Skin of body (tissue), 1 donor: ENCODE measurements at regions not wholly inside any gene's neighbourhood (a gene's known extent, or its start where the extent isn't known, plus 50 kb on each side); places are given as distances from the start of the nearest gene placed in this dataset.

Experiments used
- DNase-seq: peaks from one replicate; lab custom pipeline; 2025; lab: John Stamatoyannopoulos, UW

- DNase-seq, result no peak
Measured at GRCh38 chr20:50312002-50312681, 121.5 kb downstream of the CEBPB start.

- peak; percentile 81 for DNase-seq
Measured at GRCh38 chr20:50312682-50313521, 122.3 kb downstream of the CEBPB start.

DNA sequence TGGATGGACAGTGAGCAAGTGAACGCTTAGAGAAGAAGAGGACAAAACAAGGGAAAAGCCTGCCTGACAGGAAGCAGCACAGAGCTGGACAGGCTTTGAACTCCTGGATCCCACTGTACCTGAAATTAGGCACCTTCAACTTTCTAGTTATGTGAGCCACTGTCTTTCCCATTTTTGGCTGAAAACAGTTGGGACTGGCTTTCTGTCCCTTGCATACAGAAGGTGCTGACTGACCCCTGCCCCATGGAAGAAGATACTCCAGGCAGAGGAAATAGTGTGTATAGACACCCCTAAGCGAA lies 122.8 kb downstream of the CEBPB start:
- no peak for DNase-seq

DNA sequence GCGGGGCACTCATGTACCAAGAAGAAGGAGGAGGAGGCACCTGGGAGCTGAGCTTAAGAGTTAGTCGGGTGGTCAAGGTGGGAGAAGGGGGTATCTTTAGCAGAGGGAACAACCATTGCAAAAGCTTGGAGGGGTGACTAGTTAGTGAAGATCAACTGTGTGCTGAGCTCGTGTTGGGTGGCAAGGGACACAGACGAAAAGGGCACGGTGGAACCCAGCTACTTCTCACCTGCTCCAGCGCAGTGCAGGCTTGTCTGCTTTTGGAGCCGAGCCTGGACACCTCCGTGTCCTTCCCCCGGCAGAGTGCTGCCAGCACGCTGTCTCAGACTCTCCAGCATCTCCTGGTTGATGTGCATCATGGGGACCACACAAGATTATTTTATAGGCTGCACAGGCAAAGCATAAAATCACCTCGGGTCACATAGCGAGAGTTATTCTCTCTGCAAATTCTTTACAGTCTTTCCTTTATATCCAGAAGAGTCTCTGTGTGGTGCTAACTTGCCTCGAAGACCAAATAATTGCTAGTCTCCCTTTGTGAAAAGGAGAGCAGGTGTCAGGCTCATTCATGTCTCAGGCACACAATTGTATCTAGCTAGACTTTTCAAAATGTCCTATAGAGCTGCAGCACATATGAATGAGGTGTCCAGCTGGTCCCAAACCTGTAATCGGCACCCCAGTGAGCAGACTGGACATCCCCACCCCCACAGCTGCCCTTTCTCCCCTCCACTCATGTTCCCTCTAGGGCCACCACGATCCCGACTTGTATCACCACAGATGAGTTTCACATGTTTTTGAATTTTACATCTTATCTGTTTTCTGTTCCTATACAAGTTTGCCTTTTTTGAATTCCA lies 123.4 kb downstream of the CEBPB start:
- no peak for DNase-seq

GRCh38 chr20:50314678-50315335 lies 124.2 kb downstream of the CEBPB start:
- no peak for DNase-seq

DNA sequence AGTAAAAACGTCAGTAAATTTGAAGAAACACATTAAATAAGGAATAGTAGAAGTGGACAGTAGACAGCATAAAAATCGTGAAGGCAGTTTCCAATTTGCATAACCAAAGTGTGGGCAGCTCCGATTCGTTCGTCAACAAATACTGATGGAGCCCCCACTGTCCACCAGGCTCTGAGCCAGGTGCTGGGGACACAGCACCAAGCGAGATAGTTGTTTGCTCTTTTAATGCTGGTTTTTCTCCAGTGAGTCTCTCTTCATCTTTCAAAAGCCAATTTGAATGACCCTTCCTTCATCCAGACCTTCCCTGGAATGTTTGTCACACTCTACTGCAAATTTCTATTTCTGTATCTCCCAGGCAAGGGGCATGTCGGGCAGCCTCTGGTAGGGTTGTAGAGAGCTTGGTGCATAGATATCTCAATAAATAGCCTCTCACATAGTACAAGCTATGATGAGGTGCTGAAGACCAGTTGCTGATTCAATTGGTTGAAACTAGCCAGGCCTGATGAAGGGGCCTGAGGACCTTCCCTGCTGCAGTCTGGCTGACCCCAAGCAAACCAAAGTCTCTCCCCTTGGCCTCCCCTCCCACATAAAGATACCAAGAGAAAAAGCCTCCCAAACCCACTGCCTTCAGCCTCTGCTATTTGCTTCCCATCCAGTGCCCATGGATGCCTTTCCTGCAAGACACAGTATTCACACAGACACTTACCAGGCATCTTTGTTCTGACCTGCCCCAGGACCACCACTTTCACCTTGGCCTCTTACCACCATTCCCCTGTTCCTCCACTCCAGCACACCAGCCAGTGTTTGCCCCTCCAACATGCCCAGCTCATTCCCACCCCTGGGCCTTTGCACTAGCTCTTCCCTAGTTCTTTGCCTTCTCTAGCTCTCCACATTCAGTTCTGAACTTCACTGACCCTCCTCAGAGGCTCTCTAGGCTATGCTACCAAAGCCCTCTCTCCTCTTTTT lies 125.2 kb downstream of the CEBPB start:
- DNase-seq, result no peak

GRCh38 chr20:50317116-50317515 lies 126.5 kb downstream of the CEBPB start:
- no peak for DNase-seq

GRCh38 chr20:50317609-50318008 lies 127.0 kb downstream of the CEBPB start:
- no peak for DNase-seq

GRCh38 chr20:50318710-50319109 lies 128.1 kb downstream of the CEBPB start:
- no peak for DNase-seq

DNA sequence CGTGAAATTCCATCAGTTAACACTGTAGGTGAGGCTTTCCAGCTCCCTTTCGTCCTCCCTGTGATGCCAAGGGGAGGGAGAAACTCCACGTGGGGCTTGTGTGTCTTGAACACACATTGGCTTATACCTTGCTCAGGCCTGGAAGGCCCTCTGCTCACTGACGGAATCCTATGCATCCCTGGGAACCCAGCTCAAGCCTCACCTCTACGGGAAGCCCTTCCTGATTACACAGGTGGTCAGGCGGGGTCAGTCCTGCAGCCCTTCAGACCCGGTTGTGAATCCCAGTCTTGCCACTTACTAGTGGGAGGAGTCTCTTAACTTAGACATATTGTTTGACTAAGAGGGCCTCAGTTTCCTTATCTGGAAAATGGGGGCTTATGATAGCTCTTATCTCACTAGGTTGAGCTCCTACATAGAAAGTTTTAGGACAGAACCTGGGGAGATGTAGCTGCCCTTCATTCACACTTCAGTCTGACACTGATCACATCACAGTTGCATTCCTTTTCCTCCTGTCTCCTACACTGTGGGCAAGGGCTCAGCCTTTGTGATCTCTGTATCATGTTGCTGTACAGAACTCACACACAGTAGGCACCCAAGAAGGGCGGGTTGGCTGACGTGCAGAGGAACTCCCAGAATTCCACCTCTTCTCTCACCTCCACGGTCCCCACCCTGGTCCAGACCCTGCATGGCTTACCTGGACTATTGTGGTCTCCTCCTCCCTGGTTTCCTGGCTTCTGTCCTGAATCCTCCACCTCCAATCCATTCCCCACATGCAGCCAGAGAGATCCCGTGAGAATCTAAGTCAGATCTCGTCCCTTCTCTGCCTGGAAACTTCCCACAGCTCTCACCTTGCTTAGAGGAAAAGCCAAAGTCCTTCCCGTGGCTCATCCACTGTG lies 129.6 kb downstream of the CEBPB start:
- DNase-seq, result no peak

DNA sequence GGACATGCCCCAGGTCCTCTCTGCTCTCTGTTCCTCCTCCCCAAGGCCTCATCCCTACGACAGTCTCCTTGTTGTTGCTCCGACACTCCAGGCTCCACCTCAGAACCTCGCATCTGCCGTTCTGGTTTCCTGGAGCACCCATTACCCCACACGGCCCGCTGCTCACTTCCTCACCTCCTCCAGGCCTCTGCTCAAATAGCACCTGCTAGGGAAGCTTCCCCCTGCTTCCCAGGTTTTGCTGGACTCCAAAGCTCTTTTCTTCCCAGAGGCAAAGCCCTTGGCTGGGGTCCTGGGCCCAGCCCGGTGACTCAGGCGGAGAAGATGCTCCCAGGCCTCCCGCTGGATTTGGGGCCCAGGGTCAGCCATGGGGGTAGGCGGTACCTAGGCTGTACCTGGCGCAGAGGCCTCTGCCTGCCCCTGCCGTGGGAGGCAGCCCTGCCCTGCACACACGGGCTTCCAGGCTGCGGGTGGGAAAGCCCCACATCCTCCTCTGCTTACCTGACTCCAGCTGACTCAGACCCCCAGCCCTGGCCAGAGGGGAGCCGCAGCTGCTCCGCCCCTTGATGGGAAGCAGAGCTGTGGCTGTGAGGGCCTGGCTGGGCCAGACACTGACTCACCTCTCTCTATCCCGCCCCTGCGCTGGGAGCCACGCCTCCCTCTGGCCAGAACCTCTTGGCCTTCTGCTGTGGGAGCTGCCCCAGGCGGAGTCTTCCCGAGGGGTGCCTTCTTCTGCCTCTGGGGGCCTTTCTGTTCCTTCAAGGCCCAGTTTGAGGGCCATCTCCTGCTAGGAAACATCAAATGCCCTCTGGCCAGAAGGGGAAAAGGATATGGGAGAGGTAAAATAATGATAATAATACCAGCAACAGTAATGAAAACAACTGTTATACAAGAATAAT lies 130.5 kb downstream of the CEBPB start:
- peak; percentile 12 for DNase-seq

- no peak for DNase-seq
Measured at GRCh38 chr20:50321797-50322480, 131.3 kb downstream of the CEBPB start.

- no peak for DNase-seq
Measured at GRCh38 chr20:50322703-50323131, 132.1 kb downstream of the CEBPB start.

DNA sequence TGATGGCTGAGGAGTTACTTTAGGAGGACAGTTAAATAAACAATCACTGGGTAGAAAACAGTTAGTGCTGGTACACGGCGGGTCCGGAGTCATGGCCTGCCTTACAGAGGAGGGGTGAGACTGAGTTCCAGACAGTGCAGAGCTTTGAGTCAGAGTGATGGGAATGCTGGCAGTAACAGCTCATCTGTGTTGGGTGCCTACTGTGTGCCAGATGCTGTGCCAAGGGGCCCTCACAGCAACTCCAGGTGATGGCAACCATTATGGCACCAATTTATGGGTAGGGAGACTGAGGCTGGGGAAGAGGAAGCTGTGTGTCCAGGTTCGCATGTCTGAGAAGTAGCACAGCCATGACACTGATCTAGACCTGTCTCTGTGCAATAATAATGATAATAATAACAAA lies 132.6 kb downstream of the CEBPB start:
- no peak for DNase-seq

DNA sequence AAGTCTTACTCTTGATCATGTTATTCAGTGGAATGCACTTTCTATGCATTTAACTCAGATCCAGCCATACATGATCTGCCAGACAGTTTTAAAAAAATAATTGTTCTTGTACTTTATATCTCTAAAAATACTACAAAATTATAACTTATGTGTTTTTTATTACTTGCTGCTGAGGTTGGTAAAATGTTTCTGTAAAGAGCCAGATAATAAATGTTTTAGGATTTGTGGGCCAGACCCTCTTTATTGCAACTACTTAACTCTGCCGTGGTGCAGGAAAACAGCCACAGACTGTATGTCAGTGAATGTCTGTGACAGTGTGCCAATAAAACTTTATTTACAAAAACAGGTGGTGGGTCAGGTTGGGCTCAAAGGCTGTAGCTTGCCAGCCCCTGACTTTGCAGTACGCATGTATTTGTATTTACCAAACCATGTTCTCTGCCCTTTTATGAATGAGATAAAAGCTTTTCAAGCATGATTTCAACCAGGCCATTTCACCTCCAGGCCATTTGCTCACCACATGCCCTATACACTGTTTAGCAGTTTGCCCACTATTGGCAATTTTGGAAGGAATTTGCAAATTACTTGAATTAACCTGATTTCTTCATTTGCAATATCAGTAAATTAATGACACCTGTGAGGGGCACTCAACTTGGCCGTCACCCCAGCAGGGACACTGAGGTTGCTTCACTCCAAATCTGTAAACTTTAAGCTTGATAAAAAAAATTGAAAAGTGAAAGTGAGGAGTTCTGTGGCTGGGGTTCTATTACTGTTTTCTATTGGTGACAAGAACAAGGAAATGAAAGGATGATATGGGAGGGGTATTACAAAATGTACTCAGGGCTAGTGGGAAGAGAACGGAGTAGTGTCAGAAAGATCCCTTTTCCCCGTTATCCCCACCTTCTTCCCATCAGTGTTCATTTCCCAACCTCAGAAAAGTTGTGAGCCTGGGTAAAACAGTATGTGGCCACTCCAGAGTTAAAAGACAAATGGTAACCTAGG lies 133.4 kb downstream of the CEBPB start:
- DNase-seq, result no peak

DNA sequence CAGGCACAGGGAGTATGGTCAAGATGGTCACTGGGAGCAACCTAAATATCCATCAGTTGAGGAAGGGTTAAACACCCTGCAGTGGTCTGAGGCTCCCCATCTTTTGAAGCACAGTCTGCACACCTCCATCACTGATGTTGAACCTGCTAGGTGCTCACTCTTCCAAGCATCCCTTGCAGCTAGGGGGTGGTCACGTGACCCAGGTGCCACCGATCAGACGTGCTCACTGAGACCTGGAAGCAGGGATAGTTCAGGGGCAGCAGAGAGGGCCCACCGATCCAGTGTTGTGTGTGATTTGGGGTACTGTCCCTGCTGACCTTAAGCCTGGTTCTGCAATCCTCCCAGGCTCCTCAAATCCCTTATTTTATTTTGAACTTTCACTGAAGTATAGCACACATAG lies 134.6 kb downstream of the CEBPB start:
- DNase-seq, result no peak

- DNase-seq, result no peak
Measured at GRCh38 chr20:50325651-50326050, 135.0 kb downstream of the CEBPB start.
